Naive thymus-derived CD4-positive, alpha-beta T cell (primary cell): ENCODE measurements at regions not wholly inside any gene's neighbourhood (a gene's known extent, or its start where the extent isn't known, plus 50 kb on each side); places are given as distances from the start of the nearest gene placed in this dataset.
A peak's percentile ranks its signal among the peaks of the same experiment; 100 is the strongest.

ENCODE experiments used
- ATAC-seq: fragments of 150-1000 bp; cut with Tn5 transposase; 2 replicates; pipeline ENCODE4 v1.10.0; 2021; ENCODE audit warnings: mild to moderate bottlenecking, moderate library complexity
- CTCF ChIA-PET: fragments of 350-600 bp; sonication (Branson Sonifier 250); formaldehyde crosslinking; loops from one replicate; lab custom pipeline; 2021; ENCODE audit warnings: antibody characterized with exemption; lab: Charles Lee
- POLR2A ChIA-PET: fragments of 350-600 bp; sonication (Branson Sonifier 250); formaldehyde crosslinking; loops from one replicate; lab custom pipeline; 2021; ENCODE audit warnings: antibody characterized with exemption, inconsistent platforms; lab: Charles Lee
- DNase-seq, 9 donors: peaks; one replicate each; pipeline versions ENCODE4 v3.0.0 to v3.0.0-alpha.2; 2020 to 2022; ENCODE audit warnings: mixed read lengths in 1 of 9
- H3K27ac ChIP-seq: one replicate; pipeline ENCODE4 v1.7.0; 2013; ENCODE audit warnings: mild to moderate bottlenecking, low read depth, low read length, moderate library complexity
- H3K27me3 ChIP-seq, 2 donors: one replicate each; pipeline ENCODE4 v1.7.0; 2013; ENCODE audit warnings: low read length in 2 of 2, mild to moderate bottlenecking in 2 of 2, moderate library complexity in 2 of 2; ENCODE audit not compliant: control insufficient read depth in 2 of 2, insufficient read depth in 2 of 2
- H3K36me3 ChIP-seq, 3 experiments: 1 replicate in 2 of 3; 2 replicates in 1 of 3; pipeline ENCODE4 v1.7.0; 2013; ENCODE audit warnings: low read length in 3 of 3, mild to moderate bottlenecking in 3 of 3, moderate library complexity in 1 of 3; ENCODE audit not compliant: insufficient read depth in 3 of 3, control insufficient read depth in 2 of 3
- H3K4me1 ChIP-seq, 2 donors: one replicate each; pipeline ENCODE4 v1.7.0; 2013; ENCODE audit warnings: low read length in 2 of 2, mild to moderate bottlenecking in 2 of 2, moderate library complexity in 1 of 2; ENCODE audit not compliant: control insufficient read depth in 2 of 2, insufficient read depth in 2 of 2
- H3K4me3 ChIP-seq: 2 replicates; pipeline ENCODE4 v1.7.0; 2013; ENCODE audit warnings: mild to moderate bottlenecking, low read length
- H3K9me3 ChIP-seq, 3 experiments: 1 replicate in 2 of 3; 2 replicates in 1 of 3; pipeline ENCODE4 v1.7.0; 2013; ENCODE audit warnings: low read length in 3 of 3; ENCODE audit not compliant: control insufficient read depth in 2 of 3
- H3K27ac Mint-ChIP-seq, 9 donors: one replicate each; pipeline ENCODE4 v1.8.0; 2020 to 2022; ENCODE audit warnings: mixed read lengths in 9 of 9, mild to moderate bottlenecking in 8 of 9, moderate library complexity in 5 of 9, inconsistent platforms in 2 of 9
- H3K27me3 Mint-ChIP-seq, 5 donors: one replicate each; pipeline ENCODE4 v1.8.0; 2021 to 2022; ENCODE audit warnings: mixed read lengths in 5 of 5, mild to moderate bottlenecking in 1 of 5
- H3K36me3 Mint-ChIP-seq, 5 donors: one replicate each; pipeline ENCODE4 v1.8.0; 2020 to 2022; ENCODE audit warnings: mixed read lengths in 5 of 5, mild to moderate bottlenecking in 3 of 5, inconsistent platforms in 1 of 5
- H3K4me1 Mint-ChIP-seq, 7 donors: one replicate each; pipeline ENCODE4 v1.8.0; 2020 to 2022; ENCODE audit warnings: mixed read lengths in 7 of 7, mild to moderate bottlenecking in 3 of 7, inconsistent platforms in 1 of 7
- H3K4me3 Mint-ChIP-seq, 10 donors: one replicate each; pipeline ENCODE4 v1.8.0; 2020 to 2022; ENCODE audit warnings: mild to moderate bottlenecking in 10 of 10, mixed read lengths in 10 of 10, moderate library complexity in 6 of 10, inconsistent platforms in 2 of 10
- H3K9me3 Mint-ChIP-seq, 11 donors: one replicate each; pipeline ENCODE4 v1.8.0; 2020 to 2022; ENCODE audit warnings: mixed read lengths in 11 of 11, mild to moderate bottlenecking in 4 of 11, inconsistent platforms in 1 of 11, moderate library complexity in 1 of 11
- intact Hi-C, 2 donors: fragments of 100-400 bp; cut with micrococcal nuclease; formaldehyde crosslinking; loops; one replicate each; pipeline ENCODE4 v1.15.1; 2023

DNA sequence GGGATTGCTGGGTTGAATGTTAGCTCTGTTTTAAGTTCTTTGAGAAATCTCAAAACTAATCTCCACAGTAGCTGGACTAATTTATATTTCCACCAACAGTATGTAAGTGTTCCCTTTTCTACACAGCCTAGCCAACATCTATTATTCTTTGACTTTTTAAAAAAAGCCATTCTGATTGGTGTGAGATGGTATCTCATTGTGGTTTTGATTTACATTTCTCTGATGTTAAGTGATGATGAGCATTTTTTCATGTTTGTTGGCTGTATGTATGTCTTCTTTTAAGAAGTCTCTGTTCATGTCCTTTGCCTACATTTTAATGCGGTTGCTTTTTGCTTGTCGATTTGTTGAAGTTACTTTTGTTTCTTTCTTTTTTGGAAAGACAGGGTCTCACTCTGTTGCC, 301.1 kb upstream of the OR4E1 start:
- H3K4me1 Mint-ChIP-seq, result peaks cover 4 to 52% (median 32%) of the 10 kb centered on the region in 7 donors
- H3K4me3 ChIP-seq, result no peak overlapping the region
- POLR2A ChIA-PET, result interaction anchor here (0.6 to 1.9 kb wide), 5 partner anchors 8 to 581 kb away, joined by 3 to 6 read pairs (median 3); no protein-coding TSS in a partner anchor
- H3K9me3 ChIP-seq, result no peaks in the 10 kb centered on the region
- DNase-seq, result peak in 5 of 9 donors; percentile 41 to 58 (median 49)
- H3K27ac ChIP-seq, result peak overlapping the region; percentile 35
- H3K36me3 ChIP-seq, result no peaks in the 10 kb centered on the region
- CTCF ChIA-PET, result interaction anchor here (1.0 kb wide), 1 partner anchor 14 kb away, joined by 3 read pairs; no protein-coding TSS in a partner anchor
- peaks cover 0 to 59% (median 0%) of the 10 kb centered on the region in 5 donors for H3K27me3 Mint-ChIP-seq
- intact Hi-C loops, result loop anchor here (5.0 kb wide), 3 partner anchors 32 to 523 kb away; no protein-coding TSS in a partner anchor
- H3K27ac Mint-ChIP-seq, result peak overlapping the region in 8 of 9 donors; percentile 10 to 84 (median 66)
- no peaks in the 10 kb centered on the region for H3K36me3 Mint-ChIP-seq
- peaks cover 0 to 1% (median 0%) of the 10 kb centered on the region in 11 donors for H3K9me3 Mint-ChIP-seq
- peaks cover 0 to 4% of the 10 kb centered on the region in 2 donors for H3K4me1 ChIP-seq
- ATAC-seq, result peak; percentile 54
- peak overlapping the region; percentile 25 to 81 (median 60) for H3K4me3 Mint-ChIP-seq
- H3K27me3 ChIP-seq, result no peaks in the 10 kb centered on the region

DNA sequence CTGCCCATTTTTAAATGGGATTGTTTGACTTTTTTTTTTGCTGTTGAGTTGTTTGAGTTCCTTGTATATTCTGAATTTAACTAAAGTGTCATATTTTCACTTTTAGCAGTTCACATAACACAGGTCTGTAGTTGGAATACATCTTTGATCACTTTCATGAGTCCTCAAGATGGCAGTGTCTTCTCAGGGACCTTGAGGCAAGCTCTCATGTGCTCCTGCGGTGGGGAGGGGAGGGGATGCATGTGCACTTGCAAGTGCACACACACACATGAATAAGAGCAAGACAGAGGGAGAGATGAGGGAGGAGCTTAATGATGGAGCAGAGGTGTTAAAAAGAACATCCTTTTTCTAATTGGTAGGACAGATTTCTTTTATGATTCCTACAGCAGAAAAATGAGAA, 291.4 kb upstream of the OR4E1 start:
- peak in 8 of 9 donors; percentile 21 to 72 (median 61) for DNase-seq
- Mint-ChIP-seq H3K4me3 (peak overlapping the region; percentile 50 to 78 (median 70)), H3K27ac (peak overlapping the region; percentile 12 to 90 (median 78)), H3K9me3 (peaks cover 0 to 2% (median 0%) of the 10 kb centered on the region in 11 donors), H3K36me3 (no peaks in the 10 kb centered on the region), H3K27me3 (peaks cover 0 to 12% (median 0%) of the 10 kb centered on the region in 5 donors), H3K4me1 (peaks cover 8 to 48% (median 33%) of the 10 kb centered on the region in 7 donors)
- POLR2A ChIA-PET, result interaction anchor here (0.6 to 1.1 kb wide), 6 partner anchors 10 to 587 kb away, joined by 3 read pairs; no protein-coding TSS in a partner anchor
- CTCF ChIA-PET, result interaction anchor here (0.6 to 1.2 kb wide), 7 partner anchors 13 to 606 kb away, joined by 3 to 5 read pairs (median 3); no protein-coding TSS in a partner anchor
- no peak overlapping the region for H3K27ac ChIP-seq
- peak; percentile 88 for ATAC-seq
- H3K4me3 ChIP-seq, result no peak overlapping the region
- no peaks in the 10 kb centered on the region for H3K36me3 ChIP-seq
- H3K27me3 ChIP-seq, result no peaks in the 10 kb centered on the region
- intact Hi-C loops, result loop anchor here in 1 of 2 donors (1.0 to 2.0 kb wide), 5 partner anchors 13 to 605 kb away; no protein-coding TSS in a partner anchor
- no peaks in the 10 kb centered on the region for H3K4me1 ChIP-seq
- H3K9me3 ChIP-seq, result no peaks in the 10 kb centered on the region

DNA sequence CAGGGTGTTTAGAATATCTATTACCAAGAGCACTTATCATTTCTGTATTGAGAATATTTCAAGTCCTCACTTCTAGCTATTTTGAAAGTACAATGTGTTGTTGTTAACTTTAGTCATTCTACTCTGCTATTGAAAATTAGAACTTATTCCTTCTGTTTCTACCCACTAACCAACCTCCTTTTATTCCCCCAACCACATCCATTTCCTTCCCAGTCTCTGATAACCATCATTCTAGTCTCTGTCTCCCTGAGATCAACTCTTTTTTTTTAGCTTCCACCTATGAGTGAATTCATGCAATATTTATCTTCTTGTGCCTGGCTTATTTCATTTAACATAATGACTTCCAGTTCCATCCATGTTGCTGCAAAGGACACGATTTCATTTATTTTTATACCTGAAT, 290.6 kb upstream of the OR4E1 start:
- no peak for DNase-seq
- Mint-ChIP-seq H3K27ac (peak overlapping the region; percentile 0 to 80 (median 36)), H3K4me3 (peak overlapping the region in 8 of 10 donors; percentile 1 to 64 (median 32)), H3K36me3 (no peaks in the 10 kb centered on the region), H3K27me3 (peaks cover 0 to 11% (median 0%) of the 10 kb centered on the region in 5 donors), H3K4me1 (peaks cover 8 to 41% (median 27%) of the 10 kb centered on the region in 7 donors), H3K9me3 (peaks cover 0 to 2% (median 0%) of the 10 kb centered on the region in 11 donors)
- Histone ChIP-seq H3K36me3 (no peaks in the 10 kb centered on the region), H3K4me3 (no peak overlapping the region), H3K9me3 (no peaks in the 10 kb centered on the region), H3K27ac (peak overlapping the region; percentile 14), H3K27me3 (no peaks in the 10 kb centered on the region), H3K4me1 (no peaks in the 10 kb centered on the region)
- ChIA-PET POLR2A (interaction anchor here (1.2 kb wide), 1 partner anchor 692 kb away, joined by 3 read pairs; no protein-coding TSS in a partner anchor), CTCF (interaction anchor here (1.2 to 2.0 kb wide), 5 partner anchors 14 to 595 kb away, joined by 3 to 9 read pairs (median 5); no protein-coding TSS in a partner anchor)
- intact Hi-C loops, result loop anchor here in 1 of 2 donors (2.0 kb wide), 1 partner anchor 23 kb away; no protein-coding TSS in a partner anchor
- no peak for ATAC-seq

DNA sequence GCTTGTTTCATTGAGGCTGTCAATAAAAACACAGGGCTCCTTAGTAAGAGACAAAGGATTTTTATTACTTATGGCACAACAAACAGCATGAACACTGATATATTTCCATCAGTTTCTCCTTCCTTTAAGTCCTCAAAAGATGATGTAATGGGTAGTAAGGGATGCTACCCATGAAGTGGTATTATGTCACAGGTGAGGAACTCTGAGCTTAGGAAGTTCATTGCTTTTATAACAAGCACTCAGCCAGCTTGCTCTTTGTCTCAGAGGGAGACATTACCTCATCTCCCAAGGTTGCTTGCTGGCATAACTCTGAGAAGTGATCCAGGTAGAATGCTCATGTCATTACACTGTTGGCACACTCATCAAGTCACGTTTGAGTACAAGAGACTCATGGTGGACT, 287.0 kb upstream of the OR4E1 start:
- Mint-ChIP-seq H3K27me3 (peaks cover 0 to 19% (median 6%) of the 10 kb centered on the region in 5 donors), H3K27ac (no peak overlapping the region), H3K9me3 (peaks cover 0 to 17% (median 3%) of the 10 kb centered on the region in 11 donors), H3K4me1 (peaks cover 8 to 39% (median 25%) of the 10 kb centered on the region in 7 donors), H3K36me3 (peaks cover 0 to 9% (median 0%) of the 10 kb centered on the region in 5 donors), H3K4me3 (no peak overlapping the region)
- H3K27ac ChIP-seq, result no peak overlapping the region
- H3K36me3 ChIP-seq, result no peaks in the 10 kb centered on the region
- intact Hi-C loops, result no loop called here
- ChIA-PET POLR2A (no interaction called here), CTCF (no interaction called here)
- no peak for DNase-seq
- ATAC-seq, result no peak
- H3K9me3 ChIP-seq, result no peaks in the 10 kb centered on the region
- no peaks in the 10 kb centered on the region for H3K27me3 ChIP-seq
- no peak overlapping the region for H3K4me3 ChIP-seq
- H3K4me1 ChIP-seq, result no peaks in the 10 kb centered on the region

DNA sequence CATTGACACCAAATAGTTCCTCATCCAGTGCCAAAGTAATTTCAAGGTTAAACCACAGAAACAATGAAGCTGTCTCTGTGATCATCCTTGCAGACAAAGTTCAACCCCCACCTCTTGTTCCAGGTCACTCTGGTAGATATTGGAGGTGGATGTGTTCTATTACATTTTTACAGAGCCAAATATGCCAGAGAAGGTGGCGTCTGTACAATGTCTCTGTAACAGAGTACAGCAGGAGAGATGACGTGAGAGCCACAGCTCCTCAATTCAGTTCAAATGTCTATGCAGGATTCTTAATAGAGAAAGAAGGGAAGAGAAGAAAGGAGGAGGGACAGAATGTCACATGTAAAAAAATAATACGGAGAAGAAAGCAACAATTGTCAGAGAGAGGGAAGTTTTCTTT, 268.3 kb upstream of the OR4E1 start:
- no peak for ATAC-seq
- Histone ChIP-seq H3K27me3 (no peaks in the 10 kb centered on the region), H3K9me3 (no peaks in the 10 kb centered on the region), H3K27ac (peak overlapping the region; percentile 56), H3K36me3 (no peaks in the 10 kb centered on the region), H3K4me1 (peaks cover 0 to 8% of the 10 kb centered on the region in 2 donors), H3K4me3 (peak overlapping the region; percentile 30)
- H3K4me3 Mint-ChIP-seq, result peak overlapping the region; percentile 63 to 88 (median 78)
- ChIA-PET CTCF (interaction anchor here (0.6 to 1.4 kb wide), 7 partner anchors 14 to 615 kb away, joined by 3 to 5 read pairs (median 3); no protein-coding TSS in a partner anchor), POLR2A (interaction anchor here (0.5 to 1.6 kb wide), 2 partner anchors 558 to 614 kb away, joined by 3 to 4 read pairs; no protein-coding TSS in a partner anchor)
- H3K27me3 Mint-ChIP-seq, result peaks cover 0 to 33% (median 0%) of the 10 kb centered on the region in 5 donors
- H3K27ac Mint-ChIP-seq, result peak overlapping the region; percentile 66 to 95 (median 90)
- H3K36me3 Mint-ChIP-seq, result no peaks in the 10 kb centered on the region
- intact Hi-C loops, result loop anchor here (1.0 to 5.0 kb wide), 8 partner anchors 23 to 711 kb away; no protein-coding TSS in a partner anchor
- no peaks in the 10 kb centered on the region for H3K9me3 Mint-ChIP-seq
- H3K4me1 Mint-ChIP-seq, result peaks cover 5 to 49% (median 32%) of the 10 kb centered on the region in 7 donors
- DNase-seq, result no peak
